ENCODE measurements at regions not wholly inside any gene's neighbourhood (a gene's known extent, or its start where the extent isn't known, plus 50 kb on each side); places are given as distances from the start of the nearest gene placed in this dataset.
"Not testable (repeated sequence)": the region's sequence is repeated elsewhere in the genome, so short reads cannot be mapped to it uniquely, and the experiment has no call there.

DNA sequence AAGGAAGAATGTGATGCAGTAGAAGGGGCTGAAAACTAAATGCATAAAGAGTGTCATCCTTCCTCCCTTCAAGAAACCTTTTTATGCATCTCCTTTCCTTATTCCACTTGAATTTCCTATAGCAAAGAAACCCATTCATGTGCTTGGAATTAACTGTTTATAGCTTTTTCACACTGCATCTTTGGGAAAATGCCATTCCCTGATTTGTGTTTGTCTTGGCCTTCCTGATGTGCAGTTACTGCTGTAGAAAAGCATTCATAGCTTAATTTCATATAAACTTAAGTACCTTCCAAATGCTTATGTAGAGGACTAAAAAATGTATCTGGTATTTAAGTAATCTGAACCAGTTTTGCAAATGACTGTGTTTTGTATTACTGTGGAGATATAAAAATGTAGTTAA, 61.8 kb downstream of the SDR9C7 start:
- intact Hi-C loops (cut with micrococcal nuclease) = no loop called here

- intact Hi-C loops (cut with micrococcal nuclease) = no loop called here
Observed at GRCh38 chr12:56867216-56867615, 67.0 kb downstream of the SDR9C7 start.

- intact Hi-C loops (cut with micrococcal nuclease) = no loop called here
Observed at GRCh38 chr12:56866493-56866892, 67.7 kb downstream of the SDR9C7 start.

- intact Hi-C loops (cut with micrococcal nuclease) = no loop called here
Observed at GRCh38 chr12:56864318-56864717, 69.9 kb downstream of the SDR9C7 start.

GRCh38 chr12:56863789-56864188, 70.4 kb downstream of the SDR9C7 start:
- intact Hi-C loops (cut with micrococcal nuclease) = no loop called here

DNA sequence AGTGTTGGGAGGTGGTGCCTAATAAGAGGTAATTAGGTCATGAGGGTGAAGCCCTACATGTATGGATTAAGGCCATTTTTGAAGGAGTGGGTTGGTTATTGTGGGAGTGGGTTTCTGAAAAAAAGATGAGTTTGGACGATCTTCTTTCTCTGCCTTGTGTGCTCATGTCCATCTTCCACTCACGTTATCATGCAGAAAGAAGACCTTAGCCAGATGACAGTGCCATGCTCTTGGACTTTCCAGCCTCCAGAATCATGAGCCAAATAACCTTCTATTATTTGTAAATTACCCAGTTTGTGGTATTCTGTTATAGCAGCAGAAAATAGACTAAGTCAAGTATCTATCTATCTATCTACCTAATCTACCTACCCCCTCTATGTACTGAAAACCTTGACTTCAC, 71.9 kb downstream of the SDR9C7 start:
- intact Hi-C loops (cut with micrococcal nuclease) = no loop called here

DNA sequence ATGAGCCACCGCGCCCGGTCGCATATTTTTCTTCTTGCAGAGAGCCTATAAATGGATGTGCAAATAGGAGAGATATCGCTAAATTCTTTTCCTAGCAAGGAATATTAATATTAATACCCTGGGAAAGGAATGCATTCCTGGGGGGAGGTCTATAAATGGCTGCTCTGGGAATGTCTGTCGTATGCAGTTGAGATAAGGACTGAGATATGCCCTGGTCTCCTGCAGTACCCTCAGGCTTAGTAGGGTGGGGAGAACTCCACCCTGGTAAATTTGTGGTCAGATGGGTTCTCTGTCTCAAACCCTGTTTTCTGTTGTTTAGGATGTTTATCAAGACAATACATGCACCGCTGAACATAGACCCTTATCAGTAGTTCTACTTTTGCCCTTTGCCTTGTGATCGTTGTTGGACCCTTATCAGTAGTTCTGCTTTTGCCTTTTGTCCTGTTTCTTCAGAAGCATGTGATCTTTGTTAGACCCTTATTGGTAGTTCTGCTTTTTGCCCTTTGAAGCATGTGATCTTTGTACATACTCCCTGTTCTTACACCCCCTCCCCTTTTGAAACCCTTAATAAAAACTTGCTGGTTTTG, 80.7 kb downstream of the SDR9C7 start:
- intact Hi-C loops (cut with micrococcal nuclease) = not testable (repeated sequence)

DNA sequence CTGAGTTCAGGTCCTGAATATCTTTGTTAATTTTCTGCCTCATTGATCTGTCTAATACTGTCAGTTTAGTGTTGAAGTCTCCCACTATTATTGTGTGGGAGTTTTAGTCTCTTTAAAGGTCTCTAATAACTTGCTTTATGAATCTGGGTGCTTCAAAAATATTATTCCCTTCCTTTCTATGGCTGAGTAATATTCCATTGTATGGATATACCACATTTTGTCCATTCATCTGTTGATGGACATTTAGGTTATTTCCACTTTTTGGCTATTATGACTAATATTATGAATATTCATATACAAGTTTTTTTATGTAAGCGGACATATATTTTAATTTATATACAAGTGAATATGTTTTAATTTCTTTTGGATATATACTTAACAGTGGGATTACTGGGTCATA, 82.7 kb downstream of the SDR9C7 start:
- intact Hi-C loops (cut with micrococcal nuclease) = no loop called here

GRCh38 chr12:56840922-56841321, 77.8 kb downstream of the HSD17B6 start:
- intact Hi-C loops (cut with micrococcal nuclease) = loop anchor here (1.0 kb wide), 1 partner anchor 146 kb away; no protein-coding TSS in a partner anchor

DNA sequence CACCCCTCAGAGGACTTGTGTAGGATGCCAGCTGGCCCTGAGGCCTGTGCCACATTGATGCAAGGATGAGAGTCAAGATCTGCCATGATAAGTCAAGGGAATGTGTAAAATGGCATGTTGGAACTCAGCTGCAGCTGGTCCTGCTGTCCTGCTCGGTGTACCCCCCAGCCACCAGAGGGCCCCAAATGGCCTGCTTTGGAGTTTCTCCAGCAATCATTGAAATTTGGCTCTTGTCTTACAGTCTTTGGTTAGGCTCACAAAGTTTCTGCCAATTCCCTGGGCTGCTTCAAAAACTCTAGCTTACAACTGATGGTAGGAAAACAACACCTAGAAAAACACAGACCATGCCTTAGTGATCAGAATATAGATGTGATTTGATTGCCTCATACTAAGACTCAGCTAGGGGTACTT, 76.8 kb downstream of the HSD17B6 start:
- intact Hi-C loops (cut with micrococcal nuclease) = loop anchor here (1.0 to 10.0 kb wide), 3 partner anchors 147 to 275 kb away; partner anchors contain the start of gene STAT6

GRCh38 chr12:56839489-56839848, 76.3 kb downstream of the HSD17B6 start:
- intact Hi-C loops (cut with micrococcal nuclease) = loop anchor here (5.0 to 10.0 kb wide), 2 partner anchors 163 to 275 kb away; partner anchors contain the start of gene STAT6

DNA sequence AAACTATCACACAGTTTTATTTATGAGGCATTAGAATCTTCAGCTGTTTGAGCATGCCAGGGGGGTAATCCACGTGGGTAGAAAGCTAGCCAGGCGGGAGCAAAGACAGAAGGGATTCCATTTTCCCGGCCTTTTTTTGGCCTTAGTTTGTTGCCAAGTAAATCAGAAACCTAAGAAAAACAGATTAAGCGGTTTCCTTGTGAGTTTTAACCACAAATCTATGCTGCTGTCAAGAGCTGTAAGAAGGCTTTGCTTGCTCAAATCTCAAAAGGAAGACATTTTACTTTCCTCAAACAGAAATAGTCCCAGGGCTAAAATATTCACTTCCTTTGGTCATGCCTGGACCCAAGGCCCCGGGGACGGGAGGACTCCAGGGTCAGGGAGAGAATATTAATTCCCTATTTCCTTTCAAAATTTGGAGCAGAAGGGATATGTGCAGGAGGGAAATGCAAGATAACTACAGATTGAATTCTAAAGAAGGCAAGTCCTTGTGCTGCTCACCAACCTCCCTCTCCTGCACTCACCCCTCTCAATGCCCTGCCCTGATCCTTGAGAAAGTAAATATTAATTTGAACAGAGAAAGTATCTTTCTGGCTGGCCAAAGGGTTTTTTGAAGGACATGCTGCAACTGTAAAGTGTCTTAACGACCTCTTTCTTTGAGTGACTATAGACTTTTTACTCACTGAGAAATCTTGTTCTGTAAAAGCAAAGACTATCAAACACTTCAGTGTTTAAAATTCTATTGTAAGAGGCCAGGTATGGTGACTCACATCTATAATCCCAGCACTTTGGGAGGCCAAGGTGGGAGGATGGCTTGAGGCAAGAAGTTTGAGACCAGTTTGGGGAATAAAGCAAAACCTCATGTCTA, 75.7 kb downstream of the HSD17B6 start:
- intact Hi-C loops (cut with micrococcal nuclease) = loop anchor here (5.0 to 10.0 kb wide), 2 partner anchors 163 to 276 kb away; partner anchors contain the start of gene STAT6
